ENCODE measurements at regions not wholly inside any gene's neighbourhood (a gene's known extent, or its start where the extent isn't known, plus 50 kb on each side); places are given as distances from the start of the nearest gene placed in this dataset.

DNA sequence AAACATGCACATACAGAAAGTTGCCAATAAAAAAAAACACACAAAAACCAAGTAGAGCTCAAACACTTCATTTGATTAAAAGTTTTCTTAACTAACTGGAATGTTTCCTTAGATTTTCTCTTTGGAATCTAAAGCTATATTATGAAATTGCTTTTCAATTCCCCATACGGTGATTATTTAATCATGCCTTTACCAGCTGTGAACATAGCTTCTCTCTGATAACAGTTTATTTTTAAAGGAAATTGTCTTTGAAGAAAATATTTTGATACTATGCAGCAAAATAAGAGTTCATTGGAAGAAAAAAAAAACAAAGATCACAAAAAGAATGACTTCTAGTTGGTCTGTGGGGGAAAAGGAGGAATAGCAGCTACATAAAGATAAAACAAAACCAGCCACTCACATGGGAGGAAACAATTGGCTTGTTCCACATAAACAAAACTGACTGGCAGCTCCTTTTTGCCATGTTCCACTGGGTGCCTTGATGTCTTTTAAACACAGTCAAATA is 71.4 kb downstream of the BMP4 start:
- Histone ChIP-seq H3K79me1 (ENCODE audit: insufficient read depth, low read depth, low read length, poor library complexity, severe bottlenecking) (no peaks in the 10 kb centered on the region), H2BK5ac (ENCODE audit: insufficient read length, low read length) (no peak overlapping the region), H3K27me3 (ENCODE audit: insufficient read depth, low read length) (no peaks in the 10 kb centered on the region), H3K9me3 (ENCODE audit: control insufficient read depth, low read depth, low read length) (no peaks in the 10 kb centered on the region), H4K8ac (replicated peaks; ENCODE audit: insufficient read length, low read depth, low read length) (no peak overlapping the region), H4K20me1 (ENCODE audit: control insufficient read depth, insufficient read depth, insufficient read length) (no peaks in the 10 kb centered on the region), H3K23ac (ENCODE audit: insufficient read length, low read depth, low read length) (no peak overlapping the region), H3K14ac (ENCODE audit: insufficient read depth, low read length) (no peak overlapping the region), H2BK12ac (ENCODE audit: insufficient read length, low read depth, low read length) (no peak overlapping the region), H3K56ac (ENCODE audit: insufficient read length, low read depth, low read length) (no peak overlapping the region), H3K23me2 (ENCODE audit: insufficient read length, low read depth, low read length, poor library complexity, severe bottlenecking) (no peaks in the 10 kb centered on the region), H3K4ac (ENCODE audit: low read depth, low read length) (no peak overlapping the region), H3K27ac (ENCODE audit: insufficient read length, low read depth, low read length) (no peak overlapping the region), H3T11ph (ENCODE audit: low read length) (no peak overlapping the region), H4K5ac (ENCODE audit: insufficient read length, low read depth, low read length) (no peak overlapping the region), H2AFZ (ENCODE audit: low read length) (no peak overlapping the region), H3K4me2 (ENCODE audit: insufficient read depth, insufficient read length, low read length) (no peak overlapping the region), H3K79me2 (ENCODE audit: insufficient read depth, low read length) (no peaks in the 10 kb centered on the region), H2AK5ac (ENCODE audit: insufficient read length, low read length) (no peak overlapping the region), H2BK120ac (ENCODE audit: low read depth, low read length, poor library complexity, severe bottlenecking) (no peak overlapping the region), H2BK20ac (ENCODE audit: low read depth, low read length, poor library complexity, severe bottlenecking) (no peak overlapping the region), H4K91ac (ENCODE audit: insufficient read length, low read depth, low read length) (no peak overlapping the region), H3K18ac (ENCODE audit: insufficient read length, low read depth, low read length) (no peak overlapping the region), H3K4me1 (ENCODE audit: insufficient read depth, low read length) (peaks cover under 1% of the 10 kb centered on the region; the same call in 1 of the 2 replicates), H3K9ac (ENCODE audit: extremely low read depth, insufficient read length, low read length) (no peak overlapping the region), H2BK15ac (ENCODE audit: low read depth, low read length) (no peak overlapping the region)
- WGBS (ENCODE audit: extremely low coverage, insufficient read length, low lambda C conversion rate) = no CpG with 5 or more reads among the region's 1 CpG
- Mint-ChIP-seq H3K27ac (no peak overlapping the region), H3K4me1 (peaks cover 1 to 4% of the 10 kb centered on the region in 2 experiments), H3K9me3 (no peaks in the 10 kb centered on the region), H3K27me3 (ENCODE audit: low read depth) (no peaks in the 10 kb centered on the region), H3K36me3 (ENCODE audit: insufficient read depth in 1 of 3, low read depth in 3 of 3) (no peaks in the 10 kb centered on the region), H3K4me3 (no peak overlapping the region)
- DNase-seq = no peak
- TF ChIP-seq, protein P1, sequence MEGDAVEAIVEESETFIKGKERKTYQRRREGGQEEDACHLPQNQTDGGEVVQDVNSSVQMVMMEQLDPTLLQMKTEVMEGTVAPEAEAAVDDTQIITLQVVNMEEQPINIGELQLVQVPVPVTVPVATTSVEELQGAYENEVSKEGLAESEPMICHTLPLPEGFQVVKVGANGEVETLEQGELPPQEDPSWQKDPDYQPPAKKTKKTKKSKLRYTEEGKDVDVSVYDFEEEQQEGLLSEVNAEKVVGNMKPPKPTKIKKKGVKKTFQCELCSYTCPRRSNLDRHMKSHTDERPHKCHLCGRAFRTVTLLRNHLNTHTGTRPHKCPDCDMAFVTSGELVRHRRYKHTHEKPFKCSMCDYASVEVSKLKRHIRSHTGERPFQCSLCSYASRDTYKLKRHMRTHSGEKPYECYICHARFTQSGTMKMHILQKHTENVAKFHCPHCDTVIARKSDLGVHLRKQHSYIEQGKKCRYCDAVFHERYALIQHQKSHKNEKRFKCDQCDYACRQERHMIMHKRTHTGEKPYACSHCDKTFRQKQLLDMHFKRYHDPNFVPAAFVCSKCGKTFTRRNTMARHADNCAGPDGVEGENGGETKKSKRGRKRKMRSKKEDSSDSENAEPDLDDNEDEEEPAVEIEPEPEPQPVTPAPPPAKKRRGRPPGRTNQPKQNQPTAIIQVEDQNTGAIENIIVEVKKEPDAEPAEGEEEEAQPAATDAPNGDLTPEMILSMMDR (conservative IDR thresholded peaks at IDR 0.05) = no peak
